HepG2 (cell line): ENCODE measurements at regions not wholly inside any gene's neighbourhood (a gene's known extent, or its start where the extent isn't known, plus 50 kb on each side); places are given as distances from the start of the nearest gene placed in this dataset.

ENCODE experiments used
- BCL3 ChIP-seq: sonication (generic); formaldehyde crosslinking; IDR thresholded peaks from 2 replicates; pipeline ENCODE4 v1.5.1; 2020; ENCODE audit warnings: mild to moderate bottlenecking, missing genetic modification reagents, moderate library complexity
- BRF2 ChIP-seq: sonication (generic); formaldehyde crosslinking; IDR thresholded peaks from 2 replicates; pipeline ENCODE4 v1.8.1; 2022; ENCODE audit warnings: mild to moderate bottlenecking, missing genetic modification reagents
- LRRFIP1 ChIP-seq: sonication (generic); formaldehyde crosslinking; conservative IDR thresholded peaks from 2 replicates; pipeline ENCODE4 v1.4.0; 2020; ENCODE audit warnings: missing genetic modification reagents
- SAP130 ChIP-seq: IDR thresholded peaks from 2 replicates; pipeline ENCODE4 v1.6.1; 2016; ENCODE audit warnings: low read depth
- ZNF24 ChIP-seq: fragments of 450-650 bp; IDR thresholded peaks from 2 replicates; pipeline ENCODE4 v1.6.1; 2017; ENCODE audit warnings: antibody characterized with exemption, mild to moderate bottlenecking
- ZNF563 ChIP-seq: sonication (generic); formaldehyde crosslinking; IDR thresholded peaks from 2 replicates; pipeline ENCODE4 v1.8.0; 2022; ENCODE audit warnings: mild to moderate bottlenecking, moderate library complexity, missing genetic modification reagents
- TF ChIP-seq, protein P1 (sequence below): IDR thresholded peaks from 2 replicates; pipeline ENCODE4 v1.6.1; 2012; ENCODE audit warnings: low read depth, low read length, improper control_type of control experiment

- TF ChIP-seq LRRFIP1 (CRISPR knock-in tag) (no peak), SAP130 (CRISPR knock-in tag) (no peak), BRF2 (CRISPR knock-in tag) (no peak), ZNF24 (no peak), ZNF563 (CRISPR knock-in tag) (no peak), BCL3 (CRISPR knock-in tag) (no peak)
- TF ChIP-seq, protein P1, sequence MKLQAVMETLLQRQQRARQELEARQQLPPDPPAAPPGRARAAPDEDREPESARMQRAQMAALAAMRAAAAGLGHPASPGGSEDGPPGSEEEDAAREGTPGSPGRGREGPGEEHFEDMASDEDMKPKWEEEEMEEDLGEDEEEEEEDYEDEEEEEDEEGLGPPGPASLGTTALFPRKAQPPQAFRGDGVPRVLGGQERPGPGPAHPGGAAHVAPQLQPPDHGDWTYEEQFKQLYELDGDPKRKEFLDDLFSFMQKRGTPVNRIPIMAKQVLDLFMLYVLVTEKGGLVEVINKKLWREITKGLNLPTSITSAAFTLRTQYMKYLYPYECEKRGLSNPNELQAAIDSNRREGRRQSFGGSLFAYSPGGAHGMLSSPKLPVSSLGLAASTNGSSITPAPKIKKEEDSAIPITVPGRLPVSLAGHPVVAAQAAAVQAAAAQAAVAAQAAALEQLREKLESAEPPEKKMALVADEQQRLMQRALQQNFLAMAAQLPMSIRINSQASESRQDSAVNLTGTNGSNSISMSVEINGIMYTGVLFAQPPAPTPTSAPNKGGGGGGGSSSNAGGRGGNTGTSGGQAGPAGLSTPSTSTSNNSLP = no peak
Observed at GRCh38 chr4:111924696-111925095, 220.6 kb upstream of the FAM241A start (continued).
